SJCRH30 (cell line): ENCODE measurements at regions not wholly inside any gene's neighbourhood (a gene's known extent, or its start where the extent isn't known, plus 50 kb on each side); places are given as distances from the start of the nearest gene placed in this dataset.
A peak's percentile ranks its signal among the peaks of the same experiment; 100 is the strongest.
"Not testable (repeated sequence)": the region's sequence is repeated elsewhere in the genome, so short reads cannot be mapped to it uniquely, and the experiment has no call there.

Experiments used
- DNase-seq, 2 experiments: peaks; one replicate each; pipeline ENCODE4 v3.0.0-alpha.2; 2015 to 2020
- H3K27ac ChIP-seq: fragments of 250-450 bp; sonication (Bioruptor Pico); 2 replicates; pipeline ENCODE4 v1.5.1; 2020; ENCODE audit warnings: mild to moderate bottlenecking, moderate library complexity
- H3K27me3 ChIP-seq: fragments of 250-450 bp; sonication (Bioruptor Pico); 2 replicates; pipeline ENCODE4 v1.5.1; 2020; ENCODE audit warnings: mild to moderate bottlenecking, moderate library complexity
- H3K36me3 ChIP-seq: fragments of 250-450 bp; sonication (Bioruptor Pico); 2 replicates; pipeline ENCODE4 v1.5.1; 2020; ENCODE audit warnings: mild to moderate bottlenecking, moderate library complexity
- H3K4me1 ChIP-seq: fragments of 250-450 bp; sonication (Bioruptor Pico); 2 replicates; pipeline ENCODE4 v1.5.1; 2020; ENCODE audit warnings: mild to moderate bottlenecking, moderate library complexity
- H3K4me3 ChIP-seq: fragments of 250-450 bp; sonication (Bioruptor Pico); 2 replicates; pipeline ENCODE4 v1.5.1; 2020; ENCODE audit warnings: mild to moderate bottlenecking, moderate library complexity
- H3K9me3 ChIP-seq: fragments of 250-450 bp; sonication (Bioruptor Pico); replicated peaks from 2 replicates; pipeline ENCODE4 v1.5.1; 2020; ENCODE audit warnings: mild to moderate bottlenecking, moderate library complexity

- H3K36me3 ChIP-seq = no peaks in the 10 kb centered on the region
- no peaks in the 10 kb centered on the region for H3K9me3 ChIP-seq
- no peak overlapping the region for H3K27ac ChIP-seq
- no peak for DNase-seq
- H3K27me3 ChIP-seq = no peaks in the 10 kb centered on the region; the same call in 1 of the 2 replicates
- H3K4me1 ChIP-seq = no peaks in the 10 kb centered on the region
- no peak overlapping the region for H3K4me3 ChIP-seq
These were observed 314.1 kb upstream of the LRRC3B start for GRCh38 chr3:26308454-26308853.

DNA sequence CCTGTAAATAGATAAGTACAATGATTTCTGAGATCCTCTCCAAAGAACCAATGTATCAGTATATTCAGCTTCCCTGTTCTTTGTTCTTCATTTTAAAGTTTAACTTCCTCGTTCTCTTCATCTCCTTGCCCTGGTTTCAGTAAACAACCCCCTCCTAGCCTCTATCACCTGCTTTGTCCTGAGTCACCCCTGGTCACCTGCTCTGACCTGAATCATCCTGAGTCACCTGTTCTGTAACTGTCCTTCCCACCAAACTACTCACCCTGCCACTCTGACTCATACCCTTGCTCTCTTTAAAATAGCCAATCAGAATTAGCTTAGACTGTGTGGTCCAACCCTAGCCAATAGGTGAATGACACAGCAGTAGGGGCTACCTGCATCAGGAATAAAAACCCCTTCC, 313.0 kb upstream of the LRRC3B start:
- H3K9me3 ChIP-seq, H3K27me3 ChIP-seq, H3K27ac ChIP-seq, H3K36me3 ChIP-seq, H3K4me3 ChIP-seq, H3K4me1 ChIP-seq, DNase-seq: not testable (repeated sequence)

GRCh38 chr3:26312816-26313215, 309.8 kb upstream of the LRRC3B start:
- H3K4me3 ChIP-seq = no peak overlapping the region
- no peak for DNase-seq
- no peaks in the 10 kb centered on the region for H3K27me3 ChIP-seq
- no peaks in the 10 kb centered on the region for H3K4me1 ChIP-seq
- no peak overlapping the region for H3K27ac ChIP-seq
- H3K36me3 ChIP-seq = no peaks in the 10 kb centered on the region
- 0 out of 2 replicates have a peak, but pooled peaks cover 2% of the 10 kb centered on the region for H3K9me3 ChIP-seq

GRCh38 chr3:26316472-26316871, 306.1 kb upstream of the LRRC3B start:
- no peak for DNase-seq
- Histone ChIP-seq H3K4me1 (no peaks in the 10 kb centered on the region), H3K4me3 (no peak overlapping the region), H3K27me3 (no peaks in the 10 kb centered on the region), H3K36me3 (no peaks in the 10 kb centered on the region), H3K9me3 (0 out of 2 replicates have a peak, but pooled peaks cover 2% of the 10 kb centered on the region), H3K27ac (no peak overlapping the region)

GRCh38 chr3:26323741-26324140, 298.8 kb upstream of the LRRC3B start:
- H3K27ac ChIP-seq, H3K27me3 ChIP-seq, H3K9me3 ChIP-seq, DNase-seq, H3K36me3 ChIP-seq, H3K4me1 ChIP-seq, H3K4me3 ChIP-seq: not testable (repeated sequence)

GRCh38 chr3:26340001-26340400, 282.6 kb upstream of the LRRC3B start:
- H3K27me3 ChIP-seq = no peaks in the 10 kb centered on the region; the same call in 1 of the 2 replicates
- H3K4me3 ChIP-seq = no peak overlapping the region
- H3K36me3 ChIP-seq = no peaks in the 10 kb centered on the region
- no peaks in the 10 kb centered on the region for H3K4me1 ChIP-seq
- DNase-seq = no peak
- no peak overlapping the region for H3K27ac ChIP-seq
- H3K9me3 ChIP-seq = no peaks in the 10 kb centered on the region

DNA sequence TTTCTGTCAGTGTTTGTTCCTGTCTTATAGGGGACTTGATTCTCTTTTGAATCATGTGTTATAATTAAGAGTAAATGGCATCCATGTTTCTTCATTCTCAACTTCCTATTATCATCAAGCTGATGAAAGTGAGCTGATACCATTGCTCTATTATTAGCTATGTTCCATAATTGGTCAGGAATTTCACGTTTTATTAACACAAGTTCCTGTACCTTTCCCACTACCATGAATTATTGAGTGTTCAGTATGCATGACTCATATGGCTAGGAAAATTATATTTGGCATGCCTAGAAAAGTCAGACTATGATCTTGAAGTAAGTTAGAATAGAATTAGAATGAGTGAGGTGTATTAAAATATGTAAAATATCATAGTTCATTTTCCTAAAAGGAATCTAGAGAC, 278.9 kb upstream of the LRRC3B start:
- DNase-seq = no peak
- Histone ChIP-seq H3K4me1 (no peaks in the 10 kb centered on the region), H3K27ac (no peak overlapping the region), H3K9me3 (no peaks in the 10 kb centered on the region), H3K36me3 (no peaks in the 10 kb centered on the region), H3K27me3 (no peaks in the 10 kb centered on the region; the same call in 1 of the 2 replicates), H3K4me3 (no peak overlapping the region)

DNA sequence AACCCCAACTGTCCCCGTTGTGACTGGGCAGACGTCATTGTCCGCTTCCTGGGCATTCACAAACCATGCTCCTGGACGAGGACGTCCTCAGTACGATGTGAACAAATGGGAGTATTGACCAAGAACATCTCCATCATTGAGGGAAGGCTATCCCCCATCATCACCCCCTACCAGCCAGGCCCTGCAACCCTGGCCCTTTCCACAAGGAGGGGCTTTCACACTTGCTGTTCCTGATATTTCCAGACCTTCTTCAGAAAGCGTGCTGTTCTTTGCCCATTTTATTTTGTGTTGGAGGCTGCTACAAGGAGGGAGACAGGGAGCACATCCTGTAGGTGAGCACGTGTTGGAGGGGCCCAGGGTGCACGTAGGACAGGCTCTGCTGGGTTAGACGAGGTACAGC, 277.0 kb upstream of the LRRC3B start:
- DNase-seq = no peak
- Histone ChIP-seq H3K27me3 (no peaks in the 10 kb centered on the region; the same call in 1 of the 2 replicates), H3K27ac (no peak overlapping the region), H3K9me3 (no peaks in the 10 kb centered on the region; the same call in 1 of the 2 replicates), H3K4me3 (no peak overlapping the region), H3K4me1 (no peaks in the 10 kb centered on the region), H3K36me3 (no peaks in the 10 kb centered on the region)

GRCh38 chr3:26346497-26346896, 276.1 kb upstream of the LRRC3B start:
- Histone ChIP-seq H3K9me3 (no peaks in the 10 kb centered on the region; the same call in 1 of the 2 replicates), H3K4me3 (no peak overlapping the region), H3K27ac (no peak overlapping the region), H3K27me3 (no peaks in the 10 kb centered on the region; the same call in 1 of the 2 replicates), H3K4me1 (no peaks in the 10 kb centered on the region), H3K36me3 (no peaks in the 10 kb centered on the region)
- DNase-seq = no peak

- DNase-seq = no peak
- H3K4me3 ChIP-seq = no peak overlapping the region
- H3K9me3 ChIP-seq = no peaks in the 10 kb centered on the region; the same call in 1 of the 2 replicates
These were observed 275.4 kb upstream of the LRRC3B start for GRCh38 chr3:26347150-26347549.

GRCh38 chr3:26350853-26351252, 271.7 kb upstream of the LRRC3B start:
- no peak overlapping the region for H3K27ac ChIP-seq
- no peak for DNase-seq
- H3K4me1 ChIP-seq = no peaks in the 10 kb centered on the region
- no peak overlapping the region for H3K4me3 ChIP-seq
- no peaks in the 10 kb centered on the region for H3K27me3 ChIP-seq
- no peaks in the 10 kb centered on the region for H3K36me3 ChIP-seq
- no peaks in the 10 kb centered on the region; the same call in 1 of the 2 replicates for H3K9me3 ChIP-seq

More at GRCh38 chr3:26347150-26347549, 275.4 kb upstream of the LRRC3B start:
- H3K4me1 ChIP-seq = no peaks in the 10 kb centered on the region
- no peaks in the 10 kb centered on the region for H3K36me3 ChIP-seq
- no peaks in the 10 kb centered on the region; the same call in 1 of the 2 replicates for H3K27me3 ChIP-seq
- H3K27ac ChIP-seq = no peak overlapping the region

DNA sequence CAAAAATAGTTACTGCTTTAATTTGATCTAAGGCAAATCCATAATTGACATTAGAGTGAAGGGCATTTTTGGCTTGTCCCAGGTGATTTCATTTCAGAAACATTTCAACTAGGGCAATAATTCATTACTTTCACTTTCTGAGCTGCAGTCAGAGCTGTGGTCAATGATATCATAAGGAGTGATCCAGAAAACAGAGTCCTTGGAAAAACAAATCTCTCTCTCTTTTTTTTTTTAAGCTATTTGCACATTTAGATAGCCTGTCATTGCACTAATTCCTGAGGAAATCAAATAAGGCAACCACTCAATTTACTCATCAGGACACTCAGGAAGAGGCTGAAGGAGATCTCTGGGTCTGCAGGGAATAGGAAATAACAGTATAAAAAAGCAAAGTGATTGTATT, 269.5 kb upstream of the LRRC3B start:
- Histone ChIP-seq H3K4me1 (no peaks in the 10 kb centered on the region), H3K9me3 (no peaks in the 10 kb centered on the region; the same call in 1 of the 2 replicates), H3K4me3 (no peak overlapping the region), H3K27ac (no peak overlapping the region), H3K27me3 (no peaks in the 10 kb centered on the region), H3K36me3 (no peaks in the 10 kb centered on the region)
- no peak for DNase-seq

DNA sequence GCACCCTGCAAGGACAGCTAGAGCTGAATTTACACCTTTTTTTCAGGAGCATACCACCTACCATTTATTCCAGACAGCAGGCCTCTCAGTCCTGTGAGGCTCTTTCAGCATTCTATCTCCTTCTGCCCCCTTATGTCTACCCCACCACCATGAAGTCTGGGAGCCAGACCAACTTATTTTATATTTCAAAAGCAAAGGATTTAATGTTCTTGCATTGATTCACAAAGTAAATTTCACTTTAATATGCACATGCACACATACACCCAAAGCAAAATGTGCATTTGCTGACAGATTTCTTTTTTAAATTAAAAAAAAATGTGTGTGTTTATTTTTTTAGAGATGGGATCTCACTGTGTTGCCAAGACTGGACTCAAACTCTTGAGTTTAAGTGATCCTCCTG, 264.2 kb upstream of the LRRC3B start:
- no peak overlapping the region for H3K4me3 ChIP-seq
- no peaks in the 10 kb centered on the region for H3K27me3 ChIP-seq
- no peaks in the 10 kb centered on the region for H3K9me3 ChIP-seq
- DNase-seq = no peak
- no peak overlapping the region for H3K27ac ChIP-seq
- H3K36me3 ChIP-seq = no peaks in the 10 kb centered on the region
- no peaks in the 10 kb centered on the region for H3K4me1 ChIP-seq

GRCh38 chr3:26365706-26366105, 256.9 kb upstream of the LRRC3B start:
- H3K27ac ChIP-seq = no peak overlapping the region
- no peak for DNase-seq
- no peaks in the 10 kb centered on the region for H3K27me3 ChIP-seq
- H3K4me3 ChIP-seq = no peak overlapping the region
- H3K9me3 ChIP-seq = no peaks in the 10 kb centered on the region
- no peaks in the 10 kb centered on the region for H3K36me3 ChIP-seq
- no peaks in the 10 kb centered on the region for H3K4me1 ChIP-seq

GRCh38 chr3:26368312-26368711, 254.3 kb upstream of the LRRC3B start:
- Histone ChIP-seq H3K9me3 (no peaks in the 10 kb centered on the region), H3K36me3 (no peaks in the 10 kb centered on the region), H3K4me3 (no peak overlapping the region), H3K27me3 (no peaks in the 10 kb centered on the region), H3K4me1 (no peaks in the 10 kb centered on the region), H3K27ac (no peak overlapping the region)
- no peak for DNase-seq

- peak in 1 of 2 experiments; percentile 2 for DNase-seq
- no peak overlapping the region for H3K27ac ChIP-seq
- no peaks in the 10 kb centered on the region for H3K9me3 ChIP-seq
- H3K4me3 ChIP-seq = no peak overlapping the region
- no peaks in the 10 kb centered on the region for H3K27me3 ChIP-seq
- H3K36me3 ChIP-seq = no peaks in the 10 kb centered on the region
- no peaks in the 10 kb centered on the region for H3K4me1 ChIP-seq
These were observed 253.4 kb upstream of the LRRC3B start for GRCh38 chr3:26369133-26369532.
